SJSA1 (cell line): ENCODE measurements at regions not wholly inside any gene's neighbourhood (a gene's known extent, or its start where the extent isn't known, plus 50 kb on each side); places are given as distances from the start of the nearest gene placed in this dataset.

Source experiments
- DNase-seq, 2 experiments: peaks; one replicate each; pipeline ENCODE4 v3.0.0-alpha.2; 2015 to 2020; ENCODE audit warnings: low spot score in 2 of 2, low read depth in 1 of 2
- H3K27ac ChIP-seq: fragments of 250-450 bp; sonication (Bioruptor Pico); 2 replicates; pipeline ENCODE4 v1.5.1; 2020; ENCODE audit warnings: mild to moderate bottlenecking, moderate library complexity
- H3K27me3 ChIP-seq: fragments of 250-450 bp; sonication (Bioruptor Pico); replicated peaks from 2 replicates; pipeline ENCODE4 v1.5.1; 2020; ENCODE audit warnings: mild to moderate bottlenecking, moderate library complexity
- H3K36me3 ChIP-seq: fragments of 250-450 bp; sonication (Bioruptor Pico); 2 replicates; pipeline ENCODE4 v1.5.1; 2020; ENCODE audit warnings: mild to moderate bottlenecking
- H3K4me1 ChIP-seq: fragments of 250-450 bp; sonication (Bioruptor Pico); replicated peaks from 2 replicates; pipeline ENCODE4 v1.6.1; 2021; ENCODE audit warnings: mild to moderate bottlenecking
- H3K4me3 ChIP-seq: fragments of 250-450 bp; sonication (Bioruptor Pico); 2 replicates; pipeline ENCODE4 v1.5.1; 2020; ENCODE audit warnings: mild to moderate bottlenecking
- H3K9me3 ChIP-seq: fragments of 250-450 bp; sonication (Bioruptor Pico); replicated peaks from 2 replicates; pipeline ENCODE4 v1.5.1; 2020; ENCODE audit warnings: mild to moderate bottlenecking

DNA sequence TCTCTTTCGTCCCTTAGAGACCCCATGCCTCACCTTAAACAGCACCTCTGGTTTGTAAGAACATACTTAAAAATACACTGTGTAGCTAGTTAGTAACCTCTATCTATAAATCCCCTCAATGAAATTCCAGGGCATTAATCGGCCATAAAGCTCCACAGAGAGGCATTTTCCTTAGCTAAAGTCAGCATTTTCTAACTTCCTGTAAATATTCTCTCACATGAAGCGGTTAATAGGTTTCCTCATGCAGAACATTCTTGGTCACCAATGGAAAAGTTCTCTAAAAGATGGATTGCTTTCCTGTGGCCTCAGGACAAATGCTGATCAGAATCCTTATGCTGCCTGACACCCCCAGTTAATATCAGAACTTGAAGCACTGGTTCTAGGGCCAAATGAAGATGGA is 248.6 kb upstream of the BOD1L1 start:
- H3K4me3 ChIP-seq: no peak overlapping the region
- H3K9me3 ChIP-seq: no peaks in the 10 kb centered on the region
- no peak overlapping the region for H3K27ac ChIP-seq
- no peaks in the 10 kb centered on the region for H3K4me1 ChIP-seq
- no peaks in the 10 kb centered on the region for H3K36me3 ChIP-seq
- H3K27me3 ChIP-seq: no peaks in the 10 kb centered on the region
- DNase-seq: no peak

DNA sequence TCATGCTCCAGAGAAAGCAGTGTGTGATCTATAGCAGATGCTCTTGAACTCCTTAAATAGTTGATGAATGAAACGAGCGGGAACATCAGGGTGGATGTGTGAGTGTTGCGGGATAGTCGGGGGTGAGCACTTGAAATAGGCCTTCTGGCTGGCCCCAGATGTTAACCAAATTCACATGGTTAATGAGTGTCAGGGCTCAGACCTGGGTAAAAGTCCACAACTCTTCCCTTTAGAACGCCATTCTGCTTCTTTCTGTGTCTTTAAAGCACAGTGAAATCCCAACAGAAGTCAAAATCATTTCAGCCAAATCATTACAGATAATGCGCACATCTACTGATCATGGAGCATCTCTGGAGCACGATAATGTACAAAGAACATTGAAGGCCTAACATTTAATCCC is 249.4 kb upstream of the BOD1L1 start:
- Histone ChIP-seq H3K4me3 (no peak overlapping the region), H3K9me3 (no peaks in the 10 kb centered on the region), H3K4me1 (no peaks in the 10 kb centered on the region), H3K27ac (no peak overlapping the region), H3K36me3 (no peaks in the 10 kb centered on the region), H3K27me3 (no peaks in the 10 kb centered on the region)
- DNase-seq: no peak

DNA sequence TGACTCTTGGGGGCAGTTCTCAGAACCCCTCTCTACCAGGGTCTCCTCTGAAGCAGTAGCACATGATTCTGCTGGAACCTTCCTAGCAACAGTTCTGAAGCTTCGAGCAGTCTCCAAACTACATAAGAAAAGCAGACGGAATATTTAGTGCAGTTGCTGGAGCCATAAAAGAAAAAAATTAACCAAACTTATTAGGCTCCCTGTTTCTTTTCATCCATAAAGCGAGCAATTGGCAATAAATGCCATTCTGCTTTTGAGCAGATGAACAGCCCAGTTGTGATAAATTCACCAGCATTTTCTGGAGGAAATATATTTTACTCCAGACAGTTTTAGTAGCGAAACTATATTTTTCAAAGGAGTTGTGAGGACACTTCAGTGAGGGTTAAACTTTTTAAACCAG is 250.1 kb upstream of the BOD1L1 start:
- Histone ChIP-seq H3K36me3 (no peaks in the 10 kb centered on the region), H3K27me3 (no peaks in the 10 kb centered on the region), H3K4me3 (no peak overlapping the region), H3K4me1 (no peaks in the 10 kb centered on the region), H3K27ac (no peak overlapping the region), H3K9me3 (no peaks in the 10 kb centered on the region)
- DNase-seq: no peak

DNA sequence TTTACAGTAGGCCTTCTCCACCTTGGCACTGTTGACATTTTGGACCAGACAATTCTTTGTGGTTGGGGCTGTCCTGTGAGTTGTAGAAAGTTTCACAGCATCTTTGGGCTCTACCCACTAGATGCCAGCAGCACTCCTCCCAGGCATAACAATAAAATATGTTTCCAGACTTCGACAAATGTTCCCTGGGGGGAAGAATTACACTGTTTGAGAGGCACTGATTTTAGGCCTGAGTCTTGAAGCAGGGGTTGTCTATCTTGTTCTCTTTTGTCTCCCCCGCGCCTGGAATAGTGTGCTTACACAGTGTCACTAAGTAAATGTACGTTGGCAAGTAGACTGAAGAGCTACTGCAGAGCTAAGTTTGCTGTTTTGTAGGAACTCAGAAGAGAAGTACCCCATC is 254.4 kb upstream of the BOD1L1 start:
- Histone ChIP-seq H3K27me3 (no peaks in the 10 kb centered on the region), H3K27ac (no peak overlapping the region), H3K36me3 (no peaks in the 10 kb centered on the region), H3K9me3 (no peaks in the 10 kb centered on the region), H3K4me1 (no peaks in the 10 kb centered on the region), H3K4me3 (no peak overlapping the region)
- DNase-seq: no peak

DNA sequence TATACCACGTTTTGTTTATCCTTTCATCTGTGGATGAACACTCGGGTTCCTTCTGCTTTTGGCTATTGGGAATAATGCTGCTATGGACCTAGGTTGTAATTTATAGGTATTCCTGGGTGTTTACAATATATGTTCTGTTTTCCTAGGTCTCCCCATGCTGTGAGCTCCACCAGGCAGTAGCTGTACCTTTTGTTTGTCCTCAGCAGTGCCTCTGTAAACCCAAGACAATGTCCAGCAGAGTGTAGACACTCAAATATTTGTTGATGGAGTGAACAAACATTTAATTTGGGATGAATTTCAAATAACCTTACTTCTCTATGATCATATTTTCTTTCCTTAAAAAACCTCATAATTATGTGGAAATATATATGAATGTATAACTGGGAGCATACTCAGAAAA is 259.5 kb upstream of the BOD1L1 start:
- Histone ChIP-seq H3K4me1 (peaks cover 18% of the 10 kb centered on the region), H3K27ac (no peak overlapping the region), H3K9me3 (no peaks in the 10 kb centered on the region), H3K27me3 (no peaks in the 10 kb centered on the region), H3K36me3 (no peaks in the 10 kb centered on the region), H3K4me3 (no peak overlapping the region)
- DNase-seq: no peak

DNA sequence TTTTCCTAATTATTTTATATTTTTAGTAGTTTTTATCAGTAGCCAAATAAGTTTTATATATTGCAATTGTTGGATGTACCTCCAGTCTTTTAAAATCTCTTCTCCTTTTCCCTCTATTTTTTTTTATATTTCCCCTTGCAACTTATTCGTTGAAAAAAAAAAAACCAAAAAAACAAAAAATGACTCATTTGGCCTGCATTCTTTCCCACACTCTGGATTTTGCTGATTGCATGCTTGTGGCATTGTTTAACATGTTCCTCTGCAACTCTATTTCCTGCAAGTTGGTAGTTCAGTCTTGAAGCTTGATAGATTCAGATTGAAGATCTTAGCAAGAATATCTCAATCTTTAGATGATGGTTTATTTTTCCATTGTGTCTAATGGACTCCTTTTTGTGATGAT is 260.6 kb upstream of the BOD1L1 start:
- Histone ChIP-seq H3K27ac (peak overlapping the region; percentile 92), H3K4me1 (peaks cover 28% of the 10 kb centered on the region), H3K27me3 (no peaks in the 10 kb centered on the region), H3K36me3 (no peaks in the 10 kb centered on the region), H3K4me3 (no peak overlapping the region), H3K9me3 (no peaks in the 10 kb centered on the region)
- peak; percentile 42 to 80 for DNase-seq

DNA sequence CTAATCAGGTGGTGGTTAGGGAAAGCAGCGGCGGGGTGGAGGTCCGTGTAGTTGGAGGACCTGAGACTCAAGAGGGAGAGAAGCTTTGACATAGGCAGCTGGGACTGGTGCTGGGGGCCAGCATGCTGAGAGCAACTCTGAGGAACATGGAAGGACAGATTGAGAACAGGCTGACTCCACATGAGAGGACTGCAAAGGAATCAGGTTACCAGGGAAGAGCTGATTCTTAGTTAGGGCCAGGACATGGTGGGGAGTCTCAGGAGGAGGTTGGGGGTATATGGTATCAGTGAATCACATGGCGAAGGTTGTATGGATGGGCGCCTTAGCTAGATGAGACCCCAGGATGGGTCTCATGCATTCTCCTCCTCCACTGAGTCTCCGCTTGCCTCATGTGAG is 264.0 kb upstream of the BOD1L1 start:
- H3K4me3 ChIP-seq: no peak overlapping the region
- no peaks in the 10 kb centered on the region for H3K9me3 ChIP-seq
- no peak for DNase-seq
- no peaks in the 10 kb centered on the region for H3K36me3 ChIP-seq
- peaks cover 44% of the 10 kb centered on the region for H3K4me1 ChIP-seq
- no peaks in the 10 kb centered on the region for H3K27me3 ChIP-seq
- peak overlapping the region; percentile 98 for H3K27ac ChIP-seq

DNA sequence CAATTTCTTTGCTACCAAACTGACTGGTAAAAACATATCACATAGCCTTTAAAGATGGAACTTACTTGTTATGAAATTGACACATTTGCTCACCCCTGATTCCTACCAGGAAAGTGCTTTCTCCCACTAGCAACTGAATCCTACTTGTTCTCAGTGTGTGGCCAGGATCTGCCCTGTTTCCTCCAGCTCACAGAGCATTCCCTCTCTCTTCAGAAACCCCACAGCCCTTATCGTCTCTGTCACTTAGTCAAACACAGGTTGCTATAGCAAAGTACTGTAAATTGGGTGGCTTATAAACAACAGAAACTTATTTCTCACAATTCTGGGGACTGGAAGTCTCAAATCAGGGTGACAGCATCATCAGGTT is 265.2 kb upstream of the BOD1L1 start:
- DNase-seq: peak in 1 of 2 experiments; percentile 45
- Histone ChIP-seq H3K27ac (peak overlapping the region; percentile 98), H3K9me3 (no peaks in the 10 kb centered on the region), H3K36me3 (no peaks in the 10 kb centered on the region), H3K4me1 (peaks cover 44% of the 10 kb centered on the region), H3K4me3 (no peak overlapping the region), H3K27me3 (no peaks in the 10 kb centered on the region)

DNA sequence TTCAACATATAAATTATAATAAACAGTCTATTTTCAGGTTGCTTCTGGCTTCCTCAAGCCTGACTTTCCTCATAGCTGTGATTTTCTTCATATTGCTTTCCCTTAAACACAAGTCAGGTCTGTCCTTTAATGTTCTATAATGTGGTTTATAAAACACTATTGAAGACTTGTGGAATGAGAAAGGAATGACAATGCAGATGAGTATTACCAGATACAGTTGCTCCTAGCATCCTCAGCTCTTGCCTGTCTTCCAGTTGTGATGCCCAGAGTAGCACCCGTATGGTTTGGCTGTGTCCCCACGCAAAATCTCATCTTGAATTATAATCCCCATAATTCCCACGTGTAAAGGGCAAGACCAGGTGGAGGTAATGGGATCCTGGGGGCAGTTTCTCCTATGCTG is 265.7 kb upstream of the BOD1L1 start:
- no peak for DNase-seq
- H3K36me3 ChIP-seq: no peaks in the 10 kb centered on the region
- no peaks in the 10 kb centered on the region for H3K27me3 ChIP-seq
- no peak overlapping the region for H3K4me3 ChIP-seq
- H3K4me1 ChIP-seq: peaks cover 43% of the 10 kb centered on the region
- H3K9me3 ChIP-seq: no peaks in the 10 kb centered on the region
- H3K27ac ChIP-seq: peak overlapping the region; percentile 98

DNA sequence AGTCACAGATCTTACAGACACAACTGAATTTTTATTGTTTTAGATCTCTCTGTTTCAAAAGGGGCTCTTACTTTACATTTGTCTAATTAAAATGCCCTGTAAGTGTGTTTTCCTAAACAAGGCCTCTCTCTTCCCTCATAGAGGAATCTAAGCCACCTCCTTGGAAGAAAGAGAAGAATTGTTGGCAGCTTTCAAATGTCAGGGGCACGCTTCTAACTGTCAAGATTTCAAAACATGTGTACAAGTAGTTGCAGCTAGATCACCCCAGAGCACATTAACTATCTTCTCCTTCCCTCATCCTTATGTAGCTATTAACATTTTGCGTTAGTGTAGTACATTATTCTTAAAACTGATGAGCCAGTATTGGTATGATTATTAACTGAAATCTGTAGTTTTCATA is 266.5 kb upstream of the BOD1L1 start:
- H3K27me3 ChIP-seq: no peaks in the 10 kb centered on the region
- no peaks in the 10 kb centered on the region for H3K9me3 ChIP-seq
- H3K27ac ChIP-seq: peak overlapping the region; percentile 98
- no peaks in the 10 kb centered on the region for H3K36me3 ChIP-seq
- H3K4me3 ChIP-seq: no peak overlapping the region
- peaks cover 36% of the 10 kb centered on the region for H3K4me1 ChIP-seq
- no peak for DNase-seq

DNA sequence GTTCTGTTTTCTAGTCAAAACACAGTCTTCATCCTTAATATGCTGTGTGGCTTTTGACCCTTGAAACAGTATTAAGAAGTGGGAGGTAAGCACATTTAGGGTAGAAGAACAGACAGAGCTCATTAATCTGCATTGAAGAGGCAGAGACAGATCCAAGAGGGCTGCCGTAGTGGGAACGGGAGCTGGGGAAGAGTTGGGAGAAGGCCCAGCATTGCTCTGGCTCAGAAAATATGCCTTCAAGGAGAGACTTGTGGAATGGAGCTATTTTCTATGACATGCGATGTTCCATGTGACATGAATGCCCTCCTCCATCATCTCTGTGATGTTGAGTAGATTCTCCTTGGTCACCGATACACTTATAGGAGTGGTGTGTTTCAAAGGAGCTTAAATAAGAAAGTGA is 273.3 kb upstream of the BOD1L1 start:
- no peak for DNase-seq
- no peaks in the 10 kb centered on the region for H3K36me3 ChIP-seq
- H3K27ac ChIP-seq: no peak overlapping the region
- no peaks in the 10 kb centered on the region for H3K9me3 ChIP-seq
- peaks cover 12% of the 10 kb centered on the region for H3K4me1 ChIP-seq
- H3K4me3 ChIP-seq: no peak overlapping the region
- no peaks in the 10 kb centered on the region for H3K27me3 ChIP-seq

DNA sequence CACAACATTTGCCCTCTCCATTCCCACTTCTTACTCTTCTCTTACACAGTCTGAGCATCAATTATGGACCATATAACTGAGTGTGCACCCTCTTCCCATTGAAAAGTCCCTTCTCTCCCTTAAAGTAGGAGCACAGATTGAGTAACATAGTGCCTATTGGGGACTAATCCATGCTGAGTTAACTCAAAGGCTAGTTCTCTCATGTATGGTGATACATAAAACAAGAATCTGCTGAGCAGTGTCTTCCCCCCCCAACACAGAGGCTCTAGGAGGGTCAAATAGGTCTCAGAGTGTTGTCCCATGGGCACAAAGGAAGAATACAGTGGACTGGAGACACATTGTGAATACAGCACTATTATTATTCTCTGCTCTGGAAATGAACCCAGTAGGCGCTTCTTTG is 274.6 kb upstream of the BOD1L1 start:
- H3K27ac ChIP-seq: no peak overlapping the region

DNA sequence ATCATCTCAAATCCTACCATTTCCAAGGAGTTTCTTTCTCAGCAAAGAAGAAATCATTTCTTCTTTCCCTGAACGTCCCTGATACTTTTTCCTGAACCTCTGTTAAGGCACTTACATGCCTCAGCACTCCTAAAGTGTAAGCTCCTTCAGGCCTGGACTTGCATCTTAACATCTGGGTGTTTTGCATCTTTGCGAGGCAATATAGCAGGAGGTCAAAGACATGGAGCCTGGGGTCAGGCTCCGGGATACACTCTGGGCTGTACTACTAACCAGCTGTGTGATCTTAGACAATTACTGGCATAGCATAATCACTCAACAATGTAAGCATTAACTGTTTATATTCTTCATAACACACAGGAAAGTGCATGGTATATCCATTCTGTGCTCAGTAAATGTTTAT is 275.5 kb upstream of the BOD1L1 start:
- Histone ChIP-seq H3K9me3 (no peaks in the 10 kb centered on the region), H3K27me3 (no peaks in the 10 kb centered on the region), H3K27ac (no peak overlapping the region), H3K4me3 (no peak overlapping the region), H3K4me1 (peaks cover 29% of the 10 kb centered on the region), H3K36me3 (no peaks in the 10 kb centered on the region)
- DNase-seq: no peak

More for the DNA sequence above, 274.6 kb upstream of the BOD1L1 start:
- H3K9me3 ChIP-seq: no peaks in the 10 kb centered on the region
- no peak for DNase-seq
- H3K36me3 ChIP-seq: no peaks in the 10 kb centered on the region
- peaks cover 21% of the 10 kb centered on the region for H3K4me1 ChIP-seq
- no peaks in the 10 kb centered on the region for H3K27me3 ChIP-seq
- H3K4me3 ChIP-seq: no peak overlapping the region

DNA sequence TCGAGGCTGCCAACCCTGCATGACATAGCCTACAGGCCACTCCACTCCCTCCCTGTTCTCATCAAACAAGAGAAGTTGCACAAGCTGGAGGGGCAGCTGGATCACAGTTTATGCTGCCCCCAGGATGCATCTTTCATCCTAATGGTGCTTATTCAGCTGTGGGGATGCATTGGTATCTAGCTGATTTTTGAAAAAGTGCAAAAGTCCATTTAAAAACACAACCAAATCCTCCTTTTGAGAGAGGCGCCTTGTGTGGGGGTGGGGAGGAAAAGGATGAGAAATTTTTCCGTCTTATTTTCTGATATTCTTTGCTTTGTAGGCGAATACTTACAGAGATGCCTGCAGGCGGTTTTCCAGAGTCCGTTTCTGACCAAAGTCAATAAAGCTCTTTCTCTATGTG is 276.4 kb upstream of the BOD1L1 start:
- Histone ChIP-seq H3K9me3 (no peaks in the 10 kb centered on the region), H3K27me3 (no peaks in the 10 kb centered on the region), H3K27ac (no peak overlapping the region), H3K4me1 (peaks cover 32% of the 10 kb centered on the region), H3K36me3 (no peaks in the 10 kb centered on the region), H3K4me3 (no peak overlapping the region)
- no peak for DNase-seq

DNA sequence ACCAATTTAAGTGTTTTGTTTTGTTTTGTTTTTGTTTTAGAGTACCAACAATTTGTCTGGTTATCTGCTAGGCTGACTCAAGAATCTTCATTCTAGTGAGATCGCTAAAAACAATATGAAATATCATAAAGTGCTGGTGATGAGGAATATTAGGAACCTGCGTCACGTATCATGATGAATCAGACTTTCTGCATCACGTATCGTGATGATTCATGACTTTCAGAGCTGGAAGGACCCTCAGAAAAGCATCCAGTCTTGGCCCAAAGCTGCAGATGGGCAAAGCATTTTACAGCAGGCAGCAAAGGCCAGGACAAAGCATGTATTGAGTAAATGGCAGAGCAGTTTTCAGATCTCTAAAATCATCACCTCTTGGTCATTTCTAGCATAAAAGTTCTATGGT is 278.0 kb upstream of the BOD1L1 start:
- Histone ChIP-seq H3K9me3 (no peaks in the 10 kb centered on the region), H3K4me1 (peaks cover 32% of the 10 kb centered on the region), H3K4me3 (no peak overlapping the region), H3K27ac (no peak overlapping the region), H3K36me3 (no peaks in the 10 kb centered on the region), H3K27me3 (no peaks in the 10 kb centered on the region)
- DNase-seq: no peak
